ENCODE measurements at regions not wholly inside any gene's neighbourhood (a gene's known extent, or its start where the extent isn't known, plus 50 kb on each side); places are given as distances from the start of the nearest gene placed in this dataset.

DNA sequence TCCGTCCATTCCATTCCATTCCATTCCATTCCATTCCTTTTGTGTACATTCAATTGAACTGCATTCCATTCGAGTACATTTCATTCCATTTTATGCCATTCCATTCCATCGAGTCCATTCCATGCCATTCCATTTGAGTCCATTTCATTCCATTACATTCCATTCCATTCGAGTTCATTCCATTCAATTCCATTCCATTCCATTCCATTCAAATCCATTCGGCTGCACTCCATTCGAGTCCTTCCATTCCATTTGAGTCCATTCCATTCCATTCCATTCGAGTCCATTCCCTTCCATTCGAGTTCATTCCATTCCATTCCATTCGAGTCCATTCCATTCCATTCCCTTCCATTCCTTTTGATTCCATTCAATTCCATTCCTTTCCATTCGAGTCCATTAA is 4800.6 kb upstream of the OR11H1 start:
- TF ChIP-seq, protein P1, sequence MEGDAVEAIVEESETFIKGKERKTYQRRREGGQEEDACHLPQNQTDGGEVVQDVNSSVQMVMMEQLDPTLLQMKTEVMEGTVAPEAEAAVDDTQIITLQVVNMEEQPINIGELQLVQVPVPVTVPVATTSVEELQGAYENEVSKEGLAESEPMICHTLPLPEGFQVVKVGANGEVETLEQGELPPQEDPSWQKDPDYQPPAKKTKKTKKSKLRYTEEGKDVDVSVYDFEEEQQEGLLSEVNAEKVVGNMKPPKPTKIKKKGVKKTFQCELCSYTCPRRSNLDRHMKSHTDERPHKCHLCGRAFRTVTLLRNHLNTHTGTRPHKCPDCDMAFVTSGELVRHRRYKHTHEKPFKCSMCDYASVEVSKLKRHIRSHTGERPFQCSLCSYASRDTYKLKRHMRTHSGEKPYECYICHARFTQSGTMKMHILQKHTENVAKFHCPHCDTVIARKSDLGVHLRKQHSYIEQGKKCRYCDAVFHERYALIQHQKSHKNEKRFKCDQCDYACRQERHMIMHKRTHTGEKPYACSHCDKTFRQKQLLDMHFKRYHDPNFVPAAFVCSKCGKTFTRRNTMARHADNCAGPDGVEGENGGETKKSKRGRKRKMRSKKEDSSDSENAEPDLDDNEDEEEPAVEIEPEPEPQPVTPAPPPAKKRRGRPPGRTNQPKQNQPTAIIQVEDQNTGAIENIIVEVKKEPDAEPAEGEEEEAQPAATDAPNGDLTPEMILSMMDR (IDR thresholded peaks at IDR 0.05), result no peak
- no peak for TF ChIP-seq POLR2AphosphoS5 (IDR thresholded peaks at IDR 0.05)

All from prostate gland (tissue), 2 donors.